ENCODE measurements at regions not wholly inside any gene's neighbourhood (a gene's known extent, or its start where the extent isn't known, plus 50 kb on each side); places are given as distances from the start of the nearest gene placed in this dataset.

- no peak for TF ChIP-seq CTCF (IDR thresholded peaks at IDR 0.05; ENCODE audit: low read length)
- TF ChIP-seq EZH2 (IDR thresholded peaks at IDR 0.05; ENCODE audit: borderline replicate concordance, low read length), result no peak
Measured at GRCh38 chr10:63683686-63684085, 162.5 kb downstream of the REEP3 start.
